ENCODE measurements at regions not wholly inside any gene's neighbourhood (a gene's known extent, or its start where the extent isn't known, plus 50 kb on each side); places are given as distances from the start of the nearest gene placed in this dataset.
"Not testable (repeated sequence)": the region's sequence is repeated elsewhere in the genome, so short reads cannot be mapped to it uniquely, and the experiment has no call there.

DNA sequence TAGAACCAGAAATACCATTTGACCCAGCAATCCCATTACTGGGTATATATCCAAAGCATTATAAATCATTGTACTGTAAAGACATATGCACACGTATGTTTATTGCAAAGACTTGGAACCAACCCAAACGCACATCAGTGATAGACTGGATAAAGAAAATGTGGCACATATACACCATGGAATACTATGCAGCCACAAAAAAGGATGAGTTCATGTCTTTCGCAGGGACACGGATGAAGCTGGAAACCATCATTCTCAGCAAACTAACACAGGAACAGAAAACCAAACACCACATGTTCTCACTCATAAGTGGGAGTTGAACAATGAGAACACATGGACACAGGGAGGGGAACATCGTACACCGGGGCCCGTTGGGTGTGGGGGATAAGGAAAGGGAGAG lies 242.2 kb downstream of the ACTR3 start:
- TF ChIP-seq CTCF (IDR thresholded peaks at IDR 0.05; ENCODE audit: insufficient read depth, low read depth, low read length); EZH2 (IDR thresholded peaks at IDR 0.05; ENCODE audit: insufficient read depth, low read length): not testable (repeated sequence)
